Endothelial cell of umbilical vein (primary cell): ENCODE measurements at regions not wholly inside any gene's neighbourhood (a gene's known extent, or its start where the extent isn't known, plus 50 kb on each side); places are given as distances from the start of the nearest gene placed in this dataset.

Experiments used
- EZH2 ChIP-seq: IDR thresholded peaks from 2 replicates; pipeline ENCODE4 v1.6.1; 2012; ENCODE audit warnings: borderline replicate concordance, low read depth, mild to moderate bottlenecking, moderate library complexity, low read length, inconsistent platforms; ENCODE audit not compliant: severe bottlenecking
- FOS ChIP-seq: IDR thresholded peaks from 2 replicates; pipeline ENCODE4 v1.6.1; 2011; ENCODE audit warnings: mild to moderate bottlenecking, low read length, moderate library complexity, borderline replicate concordance; ENCODE audit not compliant: insufficient read depth
- GATA2 ChIP-seq: IDR thresholded peaks from 2 replicates; pipeline ENCODE4 v1.7.0; 2011; ENCODE audit warnings: low read depth, mild to moderate bottlenecking, moderate library complexity, mixed read lengths, low read length; ENCODE audit not compliant: insufficient read length, insufficient read depth
- JUN ChIP-seq: IDR thresholded peaks from 2 replicates; pipeline ENCODE4 v1.6.1; 2011; ENCODE audit warnings: borderline replicate concordance, low read depth; ENCODE audit not compliant: insufficient read length, insufficient read depth
- MAX ChIP-seq: IDR thresholded peaks from 2 replicates; pipeline ENCODE4 v1.6.1; 2011; ENCODE audit not compliant: insufficient read depth, insufficient read length
- MYC ChIP-seq: IDR thresholded peaks from one replicate; pipeline ENCODE4 v1.6.1; 2011; ENCODE audit warnings: mild to moderate bottlenecking, low read depth, low read length
- POLR2AphosphoS5 ChIP-seq: IDR thresholded peaks from 2 replicates; pipeline ENCODE4 v1.6.1; 2012; ENCODE audit warnings: low read depth, mild to moderate bottlenecking, control low read depth, low read length, moderate library complexity; ENCODE audit not compliant: insufficient read depth
- TF ChIP-seq, protein P1 (sequence below), 2 donors: IDR thresholded peaks; 1 replicate in 1 of 2; 2 replicates in 1 of 2; pipeline ENCODE4 v1.5.1; 2011; ENCODE audit warnings: low read length in 2 of 2, mild to moderate bottlenecking in 2 of 2, moderate library complexity in 2 of 2, control low read depth in 1 of 2, inconsistent platforms in 1 of 2, low read depth in 1 of 2; ENCODE audit not compliant: insufficient read depth in 1 of 2; ENCODE audit errors: extremely low read depth in 1 of 2

DNA sequence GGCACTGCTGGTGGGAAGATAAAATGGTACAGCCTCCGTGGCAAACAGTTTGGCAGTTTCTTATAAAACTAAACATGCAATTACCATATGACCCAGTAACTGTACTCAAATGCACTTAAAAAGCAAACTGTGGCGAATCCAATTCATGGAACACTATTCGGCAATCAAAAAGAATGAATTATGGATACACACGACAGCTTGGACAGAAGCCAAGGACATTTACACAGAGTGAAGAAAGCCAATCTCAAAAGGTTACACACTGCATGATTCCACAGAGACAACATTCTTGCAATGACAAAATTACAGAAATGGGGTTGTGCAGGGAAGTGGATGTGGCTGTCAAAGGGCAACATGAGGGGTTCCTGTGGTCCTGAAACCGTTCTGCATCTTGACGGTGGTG is 122.1 kb upstream of the IQSEC1 start:
- TF ChIP-seq, protein P1, sequence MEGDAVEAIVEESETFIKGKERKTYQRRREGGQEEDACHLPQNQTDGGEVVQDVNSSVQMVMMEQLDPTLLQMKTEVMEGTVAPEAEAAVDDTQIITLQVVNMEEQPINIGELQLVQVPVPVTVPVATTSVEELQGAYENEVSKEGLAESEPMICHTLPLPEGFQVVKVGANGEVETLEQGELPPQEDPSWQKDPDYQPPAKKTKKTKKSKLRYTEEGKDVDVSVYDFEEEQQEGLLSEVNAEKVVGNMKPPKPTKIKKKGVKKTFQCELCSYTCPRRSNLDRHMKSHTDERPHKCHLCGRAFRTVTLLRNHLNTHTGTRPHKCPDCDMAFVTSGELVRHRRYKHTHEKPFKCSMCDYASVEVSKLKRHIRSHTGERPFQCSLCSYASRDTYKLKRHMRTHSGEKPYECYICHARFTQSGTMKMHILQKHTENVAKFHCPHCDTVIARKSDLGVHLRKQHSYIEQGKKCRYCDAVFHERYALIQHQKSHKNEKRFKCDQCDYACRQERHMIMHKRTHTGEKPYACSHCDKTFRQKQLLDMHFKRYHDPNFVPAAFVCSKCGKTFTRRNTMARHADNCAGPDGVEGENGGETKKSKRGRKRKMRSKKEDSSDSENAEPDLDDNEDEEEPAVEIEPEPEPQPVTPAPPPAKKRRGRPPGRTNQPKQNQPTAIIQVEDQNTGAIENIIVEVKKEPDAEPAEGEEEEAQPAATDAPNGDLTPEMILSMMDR (IDR thresholded peaks at IDR 0.05; ENCODE audit: extremely low read depth in 1 of 2, insufficient read depth in 1 of 2, low read depth in 1 of 2, low read length in 2 of 2) = no peak
- no peak for TF ChIP-seq POLR2AphosphoS5
- no peak for TF ChIP-seq MYC
- no peak for TF ChIP-seq GATA2
- no peak for TF ChIP-seq EZH2
- no peak for TF ChIP-seq MAX
- no peak for TF ChIP-seq FOS
- no peak for TF ChIP-seq JUN
